ENCODE measurements at regions not wholly inside any gene's neighbourhood (a gene's known extent, or its start where the extent isn't known, plus 50 kb on each side); places are given as distances from the start of the nearest gene placed in this dataset.

DNA sequence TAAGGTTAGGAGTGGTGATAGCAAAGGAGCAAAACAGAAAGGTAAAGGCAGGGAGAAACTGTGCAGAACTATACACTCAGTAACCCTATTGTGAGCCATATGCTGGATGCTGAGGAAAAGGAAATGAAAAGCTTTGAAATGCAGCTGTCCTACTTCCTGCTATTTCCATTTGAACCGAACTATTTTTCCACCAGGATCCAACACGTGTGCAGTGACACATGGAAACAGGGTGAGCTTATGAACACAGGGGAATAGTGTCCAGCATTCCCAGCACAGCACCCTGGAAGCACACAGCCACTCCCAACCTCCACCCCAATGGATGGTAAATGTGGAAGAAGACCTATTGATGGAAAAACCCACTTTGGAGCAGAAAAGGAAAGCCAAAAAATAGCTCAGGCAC is 69.0 kb upstream of the SLC12A2 start:
- H3K36me3 Mint-ChIP-seq (ENCODE audit: unreplicated experiment): no peaks in the 10 kb centered on the region
- H3K4me1 Mint-ChIP-seq (ENCODE audit: low read depth, unreplicated experiment): peaks cover 24% of the 10 kb centered on the region
- DNase-seq: no peak
- H3K27me3 Mint-ChIP-seq (ENCODE audit: unreplicated experiment): no peaks in the 10 kb centered on the region
- TF ChIP-seq, protein P1, sequence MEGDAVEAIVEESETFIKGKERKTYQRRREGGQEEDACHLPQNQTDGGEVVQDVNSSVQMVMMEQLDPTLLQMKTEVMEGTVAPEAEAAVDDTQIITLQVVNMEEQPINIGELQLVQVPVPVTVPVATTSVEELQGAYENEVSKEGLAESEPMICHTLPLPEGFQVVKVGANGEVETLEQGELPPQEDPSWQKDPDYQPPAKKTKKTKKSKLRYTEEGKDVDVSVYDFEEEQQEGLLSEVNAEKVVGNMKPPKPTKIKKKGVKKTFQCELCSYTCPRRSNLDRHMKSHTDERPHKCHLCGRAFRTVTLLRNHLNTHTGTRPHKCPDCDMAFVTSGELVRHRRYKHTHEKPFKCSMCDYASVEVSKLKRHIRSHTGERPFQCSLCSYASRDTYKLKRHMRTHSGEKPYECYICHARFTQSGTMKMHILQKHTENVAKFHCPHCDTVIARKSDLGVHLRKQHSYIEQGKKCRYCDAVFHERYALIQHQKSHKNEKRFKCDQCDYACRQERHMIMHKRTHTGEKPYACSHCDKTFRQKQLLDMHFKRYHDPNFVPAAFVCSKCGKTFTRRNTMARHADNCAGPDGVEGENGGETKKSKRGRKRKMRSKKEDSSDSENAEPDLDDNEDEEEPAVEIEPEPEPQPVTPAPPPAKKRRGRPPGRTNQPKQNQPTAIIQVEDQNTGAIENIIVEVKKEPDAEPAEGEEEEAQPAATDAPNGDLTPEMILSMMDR (IDR thresholded peaks at IDR 0.05; ENCODE audit: partially characterized antibody, unreplicated experiment): no peak
- H3K4me3 Mint-ChIP-seq (ENCODE audit: unreplicated experiment): no peak overlapping the region
- H3K27ac Mint-ChIP-seq (ENCODE audit: unreplicated experiment): no peak overlapping the region
- peaks cover 3% of the 10 kb centered on the region for H3K9me3 Mint-ChIP-seq (ENCODE audit: unreplicated experiment)

DNA sequence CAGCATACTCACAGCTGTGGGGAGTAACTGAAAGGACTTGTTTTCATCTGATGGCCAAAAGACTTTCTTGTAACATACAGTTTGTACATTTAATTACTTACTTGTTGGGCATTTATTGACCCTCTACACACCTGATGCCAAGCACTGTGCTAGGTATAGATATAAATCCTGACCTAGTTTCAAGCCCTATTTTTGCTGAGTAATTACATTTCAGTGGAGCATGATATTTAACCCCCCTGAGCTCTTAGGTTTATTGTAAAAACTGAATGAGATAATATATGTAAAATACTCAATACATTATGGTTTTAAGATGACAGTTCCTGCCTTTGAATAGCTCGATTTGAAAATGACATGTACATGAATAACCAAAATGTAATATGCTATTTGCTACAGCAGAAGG is 68.1 kb upstream of the SLC12A2 start:
- Mint-ChIP-seq H3K4me3 (ENCODE audit: unreplicated experiment) (no peak overlapping the region), H3K27ac (ENCODE audit: unreplicated experiment) (no peak overlapping the region), H3K9me3 (ENCODE audit: unreplicated experiment) (no peaks in the 10 kb centered on the region), H3K27me3 (ENCODE audit: unreplicated experiment) (no peaks in the 10 kb centered on the region), H3K36me3 (ENCODE audit: unreplicated experiment) (no peaks in the 10 kb centered on the region), H3K4me1 (ENCODE audit: low read depth, unreplicated experiment) (peaks cover 19% of the 10 kb centered on the region)
- TF ChIP-seq, protein P1 (IDR thresholded peaks at IDR 0.05; ENCODE audit: partially characterized antibody, unreplicated experiment): no peak
- no peak for DNase-seq

GRCh38 chr5:128015978-128016377 is 67.6 kb upstream of the SLC12A2 start:
- H3K27me3 Mint-ChIP-seq (ENCODE audit: unreplicated experiment): no peaks in the 10 kb centered on the region

DNA sequence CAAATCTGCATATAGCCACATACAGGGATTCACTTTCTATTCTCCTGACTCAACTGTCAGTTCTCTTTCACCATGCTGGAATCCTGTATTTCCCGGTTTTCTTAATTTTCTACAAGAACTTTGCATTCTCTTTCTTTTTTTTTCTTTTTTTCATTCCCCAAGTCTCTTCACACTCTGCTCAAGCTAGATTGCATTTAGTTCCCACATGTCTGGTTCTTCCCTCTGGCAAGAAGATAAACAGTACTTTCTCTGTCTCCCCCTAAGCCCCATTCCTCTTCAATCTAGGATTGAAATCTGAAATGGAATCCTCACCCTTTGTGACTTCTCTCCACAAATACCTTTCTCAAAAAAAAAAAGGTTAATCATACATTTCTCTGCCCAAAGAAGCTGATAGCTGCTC is 64.2 kb upstream of the SLC12A2 start:
- no peaks in the 10 kb centered on the region for H3K9me3 Mint-ChIP-seq (ENCODE audit: unreplicated experiment)
- peaks cover 11% of the 10 kb centered on the region for H3K4me1 Mint-ChIP-seq (ENCODE audit: low read depth, unreplicated experiment)
- H3K27me3 Mint-ChIP-seq (ENCODE audit: unreplicated experiment): peaks cover 1% of the 10 kb centered on the region
- H3K27ac Mint-ChIP-seq (ENCODE audit: unreplicated experiment): no peak overlapping the region
- no peak for DNase-seq
- TF ChIP-seq, protein P1 (IDR thresholded peaks at IDR 0.05; ENCODE audit: partially characterized antibody, unreplicated experiment): no peak
- H3K36me3 Mint-ChIP-seq (ENCODE audit: unreplicated experiment): no peaks in the 10 kb centered on the region
- no peak overlapping the region for H3K4me3 Mint-ChIP-seq (ENCODE audit: unreplicated experiment)

More at GRCh38 chr5:128015978-128016377, 67.6 kb upstream of the SLC12A2 start:
- no peaks in the 10 kb centered on the region for H3K36me3 Mint-ChIP-seq (ENCODE audit: unreplicated experiment)
- TF ChIP-seq, protein P1 (IDR thresholded peaks at IDR 0.05; ENCODE audit: partially characterized antibody, unreplicated experiment): no peak
- H3K27ac Mint-ChIP-seq (ENCODE audit: unreplicated experiment): no peak overlapping the region
- peaks cover 18% of the 10 kb centered on the region for H3K4me1 Mint-ChIP-seq (ENCODE audit: low read depth, unreplicated experiment)
- no peak for DNase-seq
- no peak overlapping the region for H3K4me3 Mint-ChIP-seq (ENCODE audit: unreplicated experiment)
- H3K9me3 Mint-ChIP-seq (ENCODE audit: unreplicated experiment): no peaks in the 10 kb centered on the region

DNA sequence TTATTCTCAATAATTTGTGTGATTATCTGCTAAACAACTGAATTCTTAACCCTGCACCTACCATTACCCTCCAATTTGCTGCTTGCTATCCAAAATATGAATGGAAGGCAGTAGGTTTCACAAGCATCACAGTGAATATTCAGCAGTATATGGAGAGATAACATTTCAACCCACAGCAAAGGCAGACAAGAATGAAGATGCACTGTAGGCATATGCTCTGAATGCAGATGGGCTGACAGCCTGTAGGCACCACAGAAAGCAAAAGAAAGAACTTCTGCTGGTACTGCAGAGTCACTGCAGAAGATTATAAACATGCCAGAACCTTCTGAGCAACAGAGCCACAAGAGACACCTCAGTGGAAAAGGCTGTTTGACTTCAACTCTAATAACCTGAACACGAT is 63.6 kb upstream of the SLC12A2 start:
- Mint-ChIP-seq H3K4me1 (ENCODE audit: low read depth, unreplicated experiment) (peaks cover 7% of the 10 kb centered on the region), H3K4me3 (ENCODE audit: unreplicated experiment) (no peak overlapping the region), H3K27ac (ENCODE audit: unreplicated experiment) (peak overlapping the region; percentile 24), H3K9me3 (ENCODE audit: unreplicated experiment) (no peaks in the 10 kb centered on the region), H3K27me3 (ENCODE audit: unreplicated experiment) (peaks cover 1% of the 10 kb centered on the region), H3K36me3 (ENCODE audit: unreplicated experiment) (no peaks in the 10 kb centered on the region)
- TF ChIP-seq, protein P1 (IDR thresholded peaks at IDR 0.05; ENCODE audit: partially characterized antibody, unreplicated experiment): no peak
- DNase-seq: no peak
